Small intestine (tissue), 7 donors: ENCODE measurements at regions not wholly inside any gene's neighbourhood (a gene's known extent, or its start where the extent isn't known, plus 50 kb on each side); places are given as distances from the start of the nearest gene placed in this dataset.
A peak's percentile ranks its signal among the peaks of the same experiment; 100 is the strongest.

Experiments used
- DNase-seq, 2 donors: peaks; one replicate each; pipeline versions ENCODE4 v3.0.0 to v3.0.0-alpha.2; 2013
- FAIRE-seq: peaks from 2 replicates; lab custom pipeline; 2012; peaks lifted over from hg19 to GRCh38; lab: Jason Lieb, UNC
- H3K27ac ChIP-seq, 3 donors: one replicate each; pipeline ENCODE4 v1.5.1; 2013; ENCODE audit warnings: low read length in 2 of 3, mild to moderate bottlenecking in 2 of 3, control low read depth in 1 of 3, inconsistent platforms in 1 of 3, low read depth in 1 of 3, moderate library complexity in 1 of 3
- H3K27me3 ChIP-seq, 3 donors: one replicate each; pipeline ENCODE4 v1.6.1; 2013; ENCODE audit warnings: low read length in 3 of 3, inconsistent platforms in 1 of 3; ENCODE audit not compliant: control insufficient read depth in 3 of 3, insufficient read depth in 3 of 3
- H3K36me3 ChIP-seq, 3 donors: one replicate each; pipeline ENCODE4 v1.6.1; 2013; ENCODE audit warnings: low read length in 3 of 3, inconsistent platforms in 1 of 3, low read depth in 1 of 3, mild to moderate bottlenecking in 1 of 3, moderate library complexity in 1 of 3; ENCODE audit not compliant: control insufficient read depth in 3 of 3, insufficient read depth in 2 of 3
- H3K4me1 ChIP-seq, 3 donors: one replicate each; pipeline ENCODE4 v1.6.1; 2013; ENCODE audit warnings: low read length in 2 of 3, inconsistent platforms in 1 of 3, low read depth in 1 of 3, mild to moderate bottlenecking in 1 of 3, moderate library complexity in 1 of 3; ENCODE audit not compliant: control insufficient read depth in 3 of 3, insufficient read depth in 2 of 3
- H3K4me3 ChIP-seq, 3 donors: one replicate each; pipeline ENCODE4 v1.5.1; 2013; ENCODE audit warnings: low read length in 3 of 3, control low read depth in 1 of 3, inconsistent platforms in 1 of 3, low read depth in 1 of 3, mild to moderate bottlenecking in 1 of 3, moderate library complexity in 1 of 3
- H3K9me3 ChIP-seq, 2 donors: one replicate each; pipeline ENCODE4 v1.6.1; 2013; ENCODE audit warnings: low read depth in 1 of 2, low read length in 1 of 2; ENCODE audit not compliant: control insufficient read depth in 2 of 2, insufficient read depth in 1 of 2
- WGBS, 3 donors: extraction: QIAGEN DNeasy Blood & Tissue Kit; methylation state at CpG; one replicate each; pipeline ENCODE4 v1.1.7; 2013; 5-methylcytosine and 5-hydroxymethylcytosine counted together
- donor health status: healthy with polysubstance abuse.
- donor health status: control.
- donor health status: control.
- donor health status: Bipolar disorder and iron deficiency.
- donor health status: healthy.

GRCh38 chr11:57111619-57112018 is 70.1 kb upstream of the LRRC55 start:
- FAIRE-seq (no peak), DNase-seq (no peak)
- WGBS, 3 donors = 44 to 56% (median 46%) methylated on average over 2 of the region's 2 CpGs
- H3K4me1 ChIP-seq = no peaks in the 10 kb centered on the region
- no peaks in the 10 kb centered on the region for H3K27me3 ChIP-seq
- H3K36me3 ChIP-seq = no peaks in the 10 kb centered on the region
- H3K9me3 ChIP-seq = peaks cover 0 to 4% of the 10 kb centered on the region in 2 donors
- H3K27ac ChIP-seq = no peak overlapping the region
- no peak overlapping the region for H3K4me3 ChIP-seq

- 55 to 74% (median 58%) methylated on average over 5 of the region's 5 CpGs for WGBS, 3 donors
- DNase-seq (peak; percentile 32 to 37), FAIRE-seq (no peak)
Observed at GRCh38 chr11:57116654-57117053, 65.1 kb upstream of the LRRC55 start.

GRCh38 chr11:57120192-57120965 is 61.4 kb upstream of the LRRC55 start:
- Histone ChIP-seq H3K4me1 (no peaks in the 10 kb centered on the region), H3K4me3 (no peak overlapping the region), H3K27ac (no peak overlapping the region), H3K27me3 (no peaks in the 10 kb centered on the region), H3K36me3 (no peaks in the 10 kb centered on the region), H3K9me3 (no peaks in the 10 kb centered on the region)
- no peak for FAIRE-seq
- no peak for DNase-seq
- 82 to 93% (median 92%) methylated on average over 3 of the region's 3 CpGs for WGBS, 3 donors

More at GRCh38 chr11:57116654-57117053, 65.1 kb upstream of the LRRC55 start:
- H3K9me3 ChIP-seq = no peaks in the 10 kb centered on the region
- no peaks in the 10 kb centered on the region for H3K36me3 ChIP-seq
- no peak overlapping the region for H3K4me3 ChIP-seq
- H3K27me3 ChIP-seq = no peaks in the 10 kb centered on the region
- no peaks in the 10 kb centered on the region for H3K4me1 ChIP-seq
- no peak overlapping the region for H3K27ac ChIP-seq

- Histone ChIP-seq H3K4me3 (no peak overlapping the region), H3K4me1 (no peaks in the 10 kb centered on the region), H3K36me3 (no peaks in the 10 kb centered on the region), H3K9me3 (no peaks in the 10 kb centered on the region), H3K27ac (no peak overlapping the region), H3K27me3 (no peaks in the 10 kb centered on the region)
- FAIRE-seq (no peak), DNase-seq (no peak)
- WGBS, 3 donors = 39 to 74% (median 63%) methylated on average over 1 of the region's 1 CpG
Observed at GRCh38 chr11:57121996-57122395, 59.8 kb upstream of the LRRC55 start.

- FAIRE-seq (no peak), DNase-seq (peak in 1 of 2 donors; percentile 46)
- no peaks in the 10 kb centered on the region for H3K27me3 ChIP-seq
Observed at GRCh38 chr11:57123590-57123989, 58.2 kb upstream of the LRRC55 start.

GRCh38 chr11:57124505-57124904 is 57.2 kb upstream of the LRRC55 start:
- H3K9me3 ChIP-seq = no peaks in the 10 kb centered on the region
- H3K4me3 ChIP-seq = no peak overlapping the region
- WGBS, 3 donors = 44 to 64% (median 46%) methylated on average over 7 of the region's 7 CpGs
- H3K36me3 ChIP-seq = no peaks in the 10 kb centered on the region
- no peaks in the 10 kb centered on the region for H3K4me1 ChIP-seq
- H3K27ac ChIP-seq = no peak overlapping the region
- no peak for FAIRE-seq
- no peaks in the 10 kb centered on the region for H3K27me3 ChIP-seq
- DNase-seq = no peak

More at GRCh38 chr11:57123590-57123989, 58.2 kb upstream of the LRRC55 start:
- no peaks in the 10 kb centered on the region for H3K9me3 ChIP-seq
- WGBS, 3 donors = 17 to 41% (median 21%) methylated on average over 9 of the region's 9 CpGs
- H3K27ac ChIP-seq = no peak overlapping the region
- H3K36me3 ChIP-seq = no peaks in the 10 kb centered on the region
- H3K4me1 ChIP-seq = no peaks in the 10 kb centered on the region
- no peak overlapping the region for H3K4me3 ChIP-seq

- Histone ChIP-seq H3K9me3 (no peaks in the 10 kb centered on the region), H3K4me1 (no peaks in the 10 kb centered on the region), H3K4me3 (no peak overlapping the region), H3K36me3 (no peaks in the 10 kb centered on the region), H3K27ac (no peak overlapping the region), H3K27me3 (no peaks in the 10 kb centered on the region)
- no peak for DNase-seq
- 49 to 68% (median 61%) methylated on average over 4 of the region's 4 CpGs for WGBS, 3 donors
- no peak for FAIRE-seq
Observed at GRCh38 chr11:57124917-57125316, 56.8 kb upstream of the LRRC55 start.

GRCh38 chr11:57126766-57127400 is 54.9 kb upstream of the LRRC55 start:
- Histone ChIP-seq H3K36me3 (no peaks in the 10 kb centered on the region), H3K4me1 (no peaks in the 10 kb centered on the region), H3K9me3 (no peaks in the 10 kb centered on the region), H3K27me3 (no peaks in the 10 kb centered on the region), H3K4me3 (no peak overlapping the region), H3K27ac (no peak overlapping the region)
- DNase-seq (no peak), FAIRE-seq (no peak)
- WGBS, 3 donors = 81 to 89% (median 87%) methylated on average over 3 of the region's 3 CpGs
